ENCODE measurements at regions not wholly inside any gene's neighbourhood (a gene's known extent, or its start where the extent isn't known, plus 50 kb on each side); places are given as distances from the start of the nearest gene placed in this dataset.

GRCh38 chr2:57804971-57805370, 241.6 kb upstream of the VRK2 start:
- Histone ChIP-seq H3K4me1 (no peaks in the 10 kb centered on the region), H3K36me3 (no peaks in the 10 kb centered on the region), H3K4me3 (no peak overlapping the region), H3K27me3 (no peaks in the 10 kb centered on the region), H3K27ac (no peak overlapping the region), H3K9me3 (no peaks in the 10 kb centered on the region)
- ATAC-seq: no peak
- intact Hi-C loops (cut with DNase I): no loop called here
- TF ChIP-seq POLR2A (IDR thresholded peaks at IDR 0.05) (no peak), CTCF (IDR thresholded peaks at IDR 0.05) (no peak)
- no peak for DNase-seq
- 65% methylated on average over 2 of the region's 2 CpGs for WGBS (ENCODE audit: insufficient coverage, low coverage, low lambda C conversion rate, missing lambda C conversion rate)

GRCh38 chr2:57806449-57806968, 240.1 kb upstream of the VRK2 start:
- Histone ChIP-seq H3K4me3 (no peak overlapping the region), H3K27me3 (no peaks in the 10 kb centered on the region), H3K27ac (no peak overlapping the region), H3K4me1 (no peaks in the 10 kb centered on the region), H3K36me3 (no peaks in the 10 kb centered on the region), H3K9me3 (no peaks in the 10 kb centered on the region)
- TF ChIP-seq CTCF (IDR thresholded peaks at IDR 0.05): no peak
- no peak for TF ChIP-seq POLR2A (IDR thresholded peaks at IDR 0.05)
- DNase-seq (no peak), ATAC-seq (no peak)
- intact Hi-C loops (cut with DNase I): no loop called here
- WGBS (ENCODE audit: insufficient coverage, low coverage, low lambda C conversion rate, missing lambda C conversion rate): 81% methylated on average over 1 of the region's 1 CpG

- ATAC-seq (no peak), DNase-seq (no peak)
- H3K9me3 ChIP-seq: no peaks in the 10 kb centered on the region
- no peak overlapping the region for H3K4me3 ChIP-seq
- TF ChIP-seq CTCF (IDR thresholded peaks at IDR 0.05) (no peak), POLR2A (IDR thresholded peaks at IDR 0.05) (no peak)
- no peaks in the 10 kb centered on the region for H3K36me3 ChIP-seq
- intact Hi-C loops (cut with DNase I): no loop called here
- no peaks in the 10 kb centered on the region for H3K4me1 ChIP-seq
- H3K27me3 ChIP-seq: no peaks in the 10 kb centered on the region
- H3K27ac ChIP-seq: no peak overlapping the region
Observed at GRCh38 chr2:57809230-57809629, 237.4 kb upstream of the VRK2 start.

GRCh38 chr2:57821088-57821487, 225.5 kb upstream of the VRK2 start:
- Histone ChIP-seq H3K27me3 (no peaks in the 10 kb centered on the region), H3K4me3 (no peak overlapping the region), H3K4me1 (no peaks in the 10 kb centered on the region), H3K9me3 (no peaks in the 10 kb centered on the region), H3K36me3 (no peaks in the 10 kb centered on the region), H3K27ac (no peak overlapping the region)
- TF ChIP-seq POLR2A (IDR thresholded peaks at IDR 0.05) (no peak), CTCF (IDR thresholded peaks at IDR 0.05) (no peak)
- DNase-seq: no peak
- WGBS (ENCODE audit: insufficient coverage, low coverage, low lambda C conversion rate, missing lambda C conversion rate): 55% methylated on average over 1 of the region's 1 CpG
- intact Hi-C loops (cut with DNase I): no loop called here
- ATAC-seq: no peak

GRCh38 chr2:57828221-57828620, 218.4 kb upstream of the VRK2 start:
- no peak overlapping the region for H3K27ac ChIP-seq
- intact Hi-C loops (cut with DNase I): no loop called here
- H3K27me3 ChIP-seq: no peaks in the 10 kb centered on the region
- no peak for TF ChIP-seq CTCF (IDR thresholded peaks at IDR 0.05)
- no peak for TF ChIP-seq POLR2A (IDR thresholded peaks at IDR 0.05)
- no peaks in the 10 kb centered on the region for H3K36me3 ChIP-seq
- no peak for DNase-seq
- ATAC-seq: no peak
- H3K9me3 ChIP-seq: no peaks in the 10 kb centered on the region
- H3K4me3 ChIP-seq: no peak overlapping the region
- 92% methylated on average over 2 of the region's 4 CpGs for WGBS (ENCODE audit: insufficient coverage, low coverage, low lambda C conversion rate, missing lambda C conversion rate)
- H3K4me1 ChIP-seq: no peaks in the 10 kb centered on the region
